ENCODE measurements at regions not wholly inside any gene's neighbourhood (a gene's known extent, or its start where the extent isn't known, plus 50 kb on each side); places are given as distances from the start of the nearest gene placed in this dataset.
"Not testable (repeated sequence)": the region's sequence is repeated elsewhere in the genome, so short reads cannot be mapped to it uniquely, and the experiment has no call there.

DNA sequence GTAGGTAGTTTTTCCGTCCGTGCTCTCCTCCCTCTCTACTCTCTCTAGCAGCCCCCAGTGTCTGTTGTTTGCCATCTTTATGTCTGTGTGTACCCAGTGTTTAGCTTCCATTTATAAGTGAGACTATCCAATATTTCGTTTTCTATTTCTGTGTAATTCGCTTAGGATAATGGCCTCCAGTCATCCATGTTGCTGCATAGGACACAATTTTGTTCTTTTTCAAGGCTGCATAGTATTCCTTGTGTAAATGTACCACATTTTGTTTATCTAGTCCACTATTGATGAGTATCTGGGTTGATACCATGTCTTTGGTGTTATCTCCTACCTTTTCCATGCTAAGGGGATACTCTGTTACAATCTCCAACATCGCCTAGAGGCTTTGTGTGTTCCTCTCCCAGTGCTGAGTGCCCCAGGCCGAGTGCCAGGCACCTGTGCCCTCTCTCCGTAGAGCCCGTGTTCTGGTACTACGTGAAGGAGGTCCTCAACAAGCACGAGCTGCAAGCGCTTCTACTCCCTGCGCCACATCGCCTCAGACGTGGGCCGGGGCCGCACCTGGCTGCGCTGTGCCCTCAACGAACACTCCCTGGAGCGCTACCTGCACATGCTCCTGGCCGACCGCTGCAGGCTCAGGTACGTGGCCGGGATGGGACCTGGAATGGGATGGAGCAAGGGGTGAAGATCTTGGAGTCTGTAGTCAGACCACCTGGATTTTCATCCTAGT is 51.0 kb downstream of the NPIPB11 start:
- DNase-seq, result not testable (repeated sequence)

DNA sequence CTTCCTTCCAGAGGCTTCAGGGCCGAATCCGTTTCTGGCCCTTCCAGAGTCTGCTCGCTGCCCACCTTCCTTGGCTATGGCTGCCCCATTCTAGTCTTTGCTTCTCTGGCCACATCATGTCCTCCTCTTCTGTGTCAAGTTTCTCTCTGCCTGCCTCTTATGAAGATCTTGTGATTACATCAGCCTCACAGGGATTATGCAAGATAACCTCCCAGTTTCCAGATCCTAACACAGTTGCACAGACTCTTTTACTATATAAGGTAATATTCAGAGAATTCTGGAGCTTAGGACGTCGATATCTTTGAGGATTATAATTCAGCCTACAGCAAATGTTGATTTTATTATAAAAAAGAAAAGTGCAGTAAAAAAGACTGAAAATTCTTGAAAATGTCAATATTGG is 52.1 kb downstream of the NPIPB11 start:
- DNase-seq, result not testable (repeated sequence)

DNA sequence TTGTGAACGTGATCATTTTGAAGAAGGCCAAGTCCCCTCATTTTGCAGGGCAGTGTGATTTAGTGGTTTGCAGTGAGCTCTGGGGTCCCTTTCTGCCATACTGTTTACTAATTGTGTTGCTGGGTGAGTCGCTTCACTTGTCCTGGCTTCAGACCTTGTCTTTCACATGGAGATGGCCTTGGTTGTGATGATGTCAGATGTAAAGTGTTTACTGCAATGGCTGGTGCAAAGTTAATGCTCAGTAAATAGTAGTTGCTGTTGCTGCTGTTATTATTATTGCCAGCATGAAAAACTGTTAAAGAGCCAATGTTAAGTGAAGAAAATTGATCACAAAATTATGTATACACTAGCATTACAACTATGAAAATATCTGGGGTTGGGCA is 53.9 kb downstream of the NPIPB11 start:
- DNase-seq, result not testable (repeated sequence)

DNA sequence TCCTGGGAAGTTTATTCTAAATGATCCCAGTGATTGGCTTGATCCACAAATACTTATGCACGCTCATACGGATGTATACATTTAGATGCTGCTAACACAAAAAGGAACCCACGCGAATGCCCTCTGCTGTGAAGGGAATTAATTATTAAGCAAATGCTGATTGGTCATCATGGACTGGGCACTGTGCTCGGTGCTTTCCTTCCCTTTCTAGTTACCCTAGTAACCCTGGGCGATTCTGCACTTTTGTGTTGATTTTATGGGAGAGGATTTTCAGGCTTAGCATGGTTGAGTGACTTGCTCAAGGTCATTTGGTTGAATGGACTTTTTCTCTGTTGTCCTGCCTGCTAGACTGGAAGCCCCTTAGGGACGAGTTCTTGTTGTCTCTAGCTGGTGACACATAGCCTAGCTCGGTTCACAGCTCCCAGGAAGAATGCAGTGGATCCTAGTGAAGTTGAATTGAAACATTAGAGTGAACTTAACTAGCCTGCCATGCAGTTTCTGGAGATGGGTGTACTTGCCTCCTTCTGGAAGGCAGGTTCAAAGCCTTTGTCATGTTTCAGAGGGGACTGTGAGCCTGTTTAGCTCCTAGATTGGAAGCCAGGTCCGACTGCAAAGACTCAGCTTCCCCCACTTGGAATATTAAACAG is 54.4 kb downstream of the NPIPB11 start:
- peak; percentile 22 for DNase-seq

DNA sequence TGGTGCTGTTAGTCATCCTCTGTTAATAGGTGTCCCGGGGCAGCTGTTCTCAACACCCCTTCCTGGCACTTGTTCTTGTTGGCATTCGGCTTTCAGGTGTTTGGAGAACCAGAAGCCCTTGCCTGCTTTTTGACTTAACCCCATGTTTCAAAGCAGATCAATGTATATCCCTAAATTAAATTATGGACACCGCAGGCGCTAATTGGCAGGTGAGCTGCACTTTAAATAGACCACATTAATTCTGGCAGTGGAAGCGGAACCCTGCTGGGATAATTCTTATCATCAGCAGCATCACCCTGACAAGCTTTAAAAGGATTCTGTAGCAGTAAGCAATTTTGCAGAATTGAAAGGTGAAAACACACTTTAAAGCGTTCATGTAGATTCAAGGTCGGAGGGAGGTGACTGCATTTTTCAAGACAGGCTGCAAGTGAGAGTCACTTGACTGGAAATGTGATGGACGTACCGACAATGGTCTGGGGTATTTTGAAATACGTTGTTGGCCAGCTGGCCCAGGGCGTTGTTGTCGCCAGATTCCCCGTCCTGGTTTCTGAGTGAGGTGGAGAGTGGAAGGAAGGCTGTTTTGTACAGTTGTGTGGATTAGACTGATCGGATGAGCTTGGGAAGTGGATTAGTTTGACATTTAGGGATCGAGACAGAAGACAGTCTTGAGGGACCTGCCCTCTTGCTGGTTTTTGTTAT is 55.1 kb downstream of the NPIPB11 start:
- not testable (repeated sequence) for DNase-seq

DNA sequence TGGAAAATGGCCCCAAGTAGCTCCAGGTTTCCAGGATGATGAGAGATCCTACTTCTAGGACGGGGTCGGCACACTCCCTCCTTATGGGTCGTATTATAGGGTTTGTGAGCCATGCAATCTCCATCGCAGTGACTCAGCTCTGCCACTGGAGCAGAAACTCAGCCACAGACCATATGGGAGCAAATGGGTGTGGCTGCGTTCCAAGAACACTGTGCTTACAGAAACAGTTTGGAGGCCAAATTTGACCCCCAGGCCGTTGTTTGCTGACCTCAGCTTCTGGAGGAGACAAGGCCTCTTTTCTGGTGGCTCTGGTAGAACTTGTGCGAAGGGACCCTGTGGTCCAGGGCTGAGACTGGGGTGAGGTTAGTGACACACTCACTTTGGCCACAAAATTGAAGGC is 56.5 kb downstream of the NPIPB11 start:
- peak; percentile 22 for DNase-seq

DNA sequence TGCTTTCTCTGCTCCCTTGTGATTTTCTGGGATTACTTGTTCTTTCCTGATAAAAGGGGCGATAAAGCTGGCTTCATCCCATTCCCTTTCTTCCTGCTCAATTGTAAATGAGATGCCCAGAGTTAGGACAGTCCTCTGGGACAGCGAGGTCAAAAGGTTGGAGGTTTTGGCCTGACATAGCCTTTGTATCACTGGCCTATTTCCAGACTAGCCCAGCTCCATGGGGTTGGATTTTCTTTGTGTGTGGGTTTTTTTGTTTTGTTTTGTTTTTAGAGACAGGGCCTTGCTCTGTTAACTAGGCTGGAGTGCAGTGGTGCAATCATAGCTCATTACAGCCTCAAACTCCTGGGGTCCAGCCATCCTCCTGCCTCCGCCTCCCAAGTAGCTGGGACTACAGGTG is 57.8 kb downstream of the NPIPB11 start:
- not testable (repeated sequence) for DNase-seq

DNA sequence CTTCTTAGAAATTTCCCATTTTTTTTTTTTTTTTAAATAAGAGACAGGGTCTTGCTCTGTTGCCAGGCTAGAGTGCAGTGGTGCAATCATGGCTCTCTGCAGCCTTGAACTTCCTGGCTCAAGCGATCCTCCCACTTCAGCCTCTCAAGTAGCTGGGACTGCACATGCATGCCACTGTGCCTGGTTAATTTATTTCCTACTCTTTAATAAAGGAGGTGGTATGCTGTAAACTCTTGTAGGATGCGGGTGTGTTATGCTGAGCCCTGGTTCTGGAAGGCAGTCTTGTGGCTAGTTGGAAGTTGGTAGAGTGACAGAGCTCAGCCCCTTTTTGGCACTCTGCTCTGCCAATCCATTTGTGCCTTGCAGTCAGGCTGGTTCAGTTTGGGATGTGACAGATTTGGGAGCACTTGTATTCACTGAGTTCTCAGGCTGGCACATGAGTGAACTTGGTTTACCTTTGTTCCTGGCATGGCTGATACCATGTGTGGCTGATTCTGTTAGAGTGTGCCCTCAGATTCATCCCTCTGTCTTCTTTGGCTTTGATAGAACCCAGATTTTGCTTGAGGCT is 58.3 kb downstream of the NPIPB11 start:
- DNase-seq, result not testable (repeated sequence)

DNA sequence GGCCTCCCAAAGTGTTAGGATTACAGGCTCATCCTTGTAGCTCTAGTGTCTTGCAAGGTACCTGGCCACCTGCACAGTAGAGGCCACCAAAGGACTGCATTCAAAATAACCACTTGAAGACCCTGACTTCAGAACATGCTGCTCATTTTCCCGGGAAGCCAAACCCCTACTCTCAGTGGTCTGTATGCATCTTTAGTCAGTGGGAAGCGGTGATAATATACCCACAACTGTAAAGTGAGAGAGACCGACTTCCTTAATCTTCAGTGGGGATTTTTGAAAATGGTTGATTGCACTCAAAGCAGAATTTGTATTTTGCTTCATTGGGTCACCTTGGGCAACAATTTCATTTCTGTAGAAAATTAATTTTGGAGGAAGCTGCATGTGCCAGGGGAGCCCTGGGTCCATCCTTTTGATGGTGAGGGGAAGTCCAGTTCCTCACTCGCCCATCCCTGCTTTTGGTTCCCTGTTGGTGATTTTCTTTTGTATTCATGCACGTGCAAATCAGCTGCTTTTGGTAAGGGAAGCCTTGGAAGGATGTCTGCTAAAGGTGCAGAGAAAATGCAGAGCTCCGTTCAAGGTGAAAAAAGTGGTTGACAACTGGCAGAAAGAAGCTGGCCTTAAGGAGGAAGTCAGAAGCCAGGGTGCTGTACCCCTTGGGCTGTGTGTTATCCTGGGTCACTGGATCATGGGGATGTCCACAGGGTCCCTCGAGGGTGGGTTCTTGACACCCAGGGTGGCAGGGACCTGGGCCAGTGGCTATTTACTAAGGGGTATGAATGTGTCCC is 59.5 kb downstream of the NPIPB11 start:
- DNase-seq, result peak; percentile 21

DNA sequence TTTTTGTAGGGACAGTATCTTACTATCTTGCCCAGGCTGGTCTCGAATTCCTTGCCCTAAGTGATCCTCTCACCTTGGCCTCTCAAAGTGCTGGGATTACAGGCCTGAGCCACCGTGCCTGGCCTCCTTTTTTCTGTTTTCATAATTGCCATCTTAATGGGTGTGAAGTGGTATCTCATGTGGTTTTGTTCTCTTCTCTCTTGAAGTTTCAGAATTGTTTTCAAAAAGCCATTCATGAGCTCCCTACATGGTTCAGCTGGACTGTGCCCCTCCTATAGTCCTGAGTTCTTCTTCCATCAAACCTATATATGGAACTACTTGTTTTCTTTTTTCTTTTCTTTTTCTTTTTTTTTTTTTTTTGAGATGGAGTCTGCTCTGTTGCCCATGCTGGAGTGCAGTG is 60.3 kb downstream of the NPIPB11 start:
- DNase-seq, result not testable (repeated sequence)

DNA sequence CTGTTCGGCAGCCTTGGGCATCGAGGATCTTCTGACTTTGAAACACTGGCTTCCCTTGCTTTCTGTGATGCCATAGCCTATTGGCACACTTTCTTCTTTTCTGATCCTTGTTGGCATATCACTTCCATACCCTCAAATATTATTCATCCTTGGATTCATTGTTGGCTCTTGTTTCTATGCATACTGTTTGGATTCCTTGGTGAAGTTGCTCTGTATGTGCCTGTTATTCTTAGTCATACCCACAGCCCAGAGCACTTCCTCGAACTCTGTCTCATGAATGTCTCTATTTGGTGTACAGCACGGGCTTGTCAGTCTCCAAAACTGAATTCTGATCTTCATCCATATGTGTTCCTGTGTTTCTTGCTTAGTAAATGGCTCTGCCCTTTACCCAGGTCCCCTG is 63.6 kb downstream of the NPIPB11 start:
- not testable (repeated sequence) for DNase-seq

DNA sequence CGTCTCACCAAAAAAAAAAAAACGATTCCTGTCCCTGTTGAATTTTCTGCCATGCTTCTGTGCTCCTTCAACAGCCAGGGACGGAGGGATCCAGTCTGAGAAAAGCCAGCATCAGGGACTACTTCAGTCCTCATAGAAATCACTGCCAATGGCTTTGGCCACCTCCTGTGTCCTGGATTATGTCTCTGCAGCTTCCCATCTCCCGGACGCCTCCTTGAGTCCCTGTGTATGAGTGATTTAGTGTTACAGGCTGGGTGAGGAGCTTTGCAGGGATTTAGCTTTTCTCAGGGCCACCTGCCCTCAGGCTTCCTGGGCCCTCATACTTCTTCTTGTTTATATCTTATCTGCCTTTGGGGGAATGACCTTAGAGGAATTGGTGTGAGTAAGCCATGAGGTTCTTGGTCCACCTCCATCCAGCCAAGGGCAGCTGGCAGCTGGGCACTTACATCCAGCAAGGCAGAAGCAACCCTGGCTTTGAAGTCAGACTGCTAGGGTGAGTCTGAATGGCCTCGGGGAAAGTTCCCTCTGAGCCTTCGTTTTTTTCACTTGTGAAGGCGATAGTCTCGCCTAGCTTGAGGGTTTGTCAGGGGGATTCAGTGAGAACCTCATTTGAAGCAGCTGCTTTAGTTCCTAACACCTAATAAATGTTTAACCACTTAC is 65.6 kb downstream of the NPIPB11 start:
- not testable (repeated sequence) for DNase-seq

DNA sequence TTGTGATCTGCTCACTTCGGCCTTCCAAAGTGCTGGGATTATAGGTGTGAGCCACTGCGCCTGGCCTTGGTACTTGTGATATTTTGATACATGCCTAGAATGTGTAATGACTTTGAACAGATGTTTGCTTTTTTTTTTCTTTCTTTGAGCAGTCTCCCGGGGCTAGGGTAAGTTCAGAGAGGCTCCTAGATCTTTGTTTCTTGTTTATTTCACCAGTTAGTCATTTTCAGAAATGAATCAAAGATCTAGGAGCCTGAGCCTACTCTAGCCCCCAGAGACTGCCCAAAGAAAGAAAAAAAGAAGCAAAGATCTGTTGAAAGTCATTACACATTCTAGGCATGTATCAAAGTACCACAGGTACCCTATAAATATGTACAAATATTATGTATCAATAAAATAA is 66.3 kb downstream of the NPIPB11 start:
- DNase-seq, result not testable (repeated sequence)

DNA sequence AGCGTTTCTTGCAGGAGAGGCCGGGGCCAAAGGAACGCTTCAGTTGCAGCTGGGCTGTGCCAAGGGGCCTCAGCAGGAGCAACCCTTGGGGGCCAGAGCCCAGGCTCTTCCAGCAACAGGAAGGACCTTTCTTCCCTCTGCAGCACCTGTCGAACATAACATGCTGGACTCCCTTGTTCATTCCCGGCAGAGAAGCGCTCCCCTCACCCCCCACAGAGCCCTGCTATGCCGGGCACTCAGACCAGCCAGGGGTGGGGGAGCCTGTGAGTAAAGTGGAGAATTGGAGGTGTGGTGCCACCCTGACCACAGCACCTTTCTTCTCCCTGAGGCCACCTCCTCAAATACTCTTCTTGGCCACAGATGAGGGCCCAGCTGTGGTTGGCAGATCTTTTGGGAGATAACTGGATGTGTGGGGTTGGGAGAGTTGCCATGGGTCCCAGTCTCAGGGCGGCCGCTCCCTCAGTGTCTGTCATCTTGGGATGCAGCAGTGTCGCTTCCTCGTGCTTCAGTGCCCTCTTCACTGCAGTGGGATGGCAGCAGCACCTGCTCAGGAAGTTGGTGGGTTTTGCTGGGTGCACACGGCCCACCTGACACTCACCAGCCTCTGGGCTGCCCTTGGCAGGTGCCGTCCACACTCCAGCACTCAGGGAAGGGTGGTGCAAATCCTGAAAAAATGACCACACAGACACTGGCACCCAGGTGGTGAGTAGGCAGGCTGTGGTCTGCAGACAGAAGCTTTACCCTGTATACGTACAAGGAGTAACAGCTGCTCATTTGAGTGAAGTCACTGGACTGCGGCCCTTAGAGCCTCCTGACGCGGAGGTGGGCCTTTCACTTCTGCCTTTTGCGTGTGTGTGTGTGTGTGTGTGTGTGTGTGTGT is 67.5 kb downstream of the NPIPB11 start:
- DNase-seq, result peak; percentile 44

DNA sequence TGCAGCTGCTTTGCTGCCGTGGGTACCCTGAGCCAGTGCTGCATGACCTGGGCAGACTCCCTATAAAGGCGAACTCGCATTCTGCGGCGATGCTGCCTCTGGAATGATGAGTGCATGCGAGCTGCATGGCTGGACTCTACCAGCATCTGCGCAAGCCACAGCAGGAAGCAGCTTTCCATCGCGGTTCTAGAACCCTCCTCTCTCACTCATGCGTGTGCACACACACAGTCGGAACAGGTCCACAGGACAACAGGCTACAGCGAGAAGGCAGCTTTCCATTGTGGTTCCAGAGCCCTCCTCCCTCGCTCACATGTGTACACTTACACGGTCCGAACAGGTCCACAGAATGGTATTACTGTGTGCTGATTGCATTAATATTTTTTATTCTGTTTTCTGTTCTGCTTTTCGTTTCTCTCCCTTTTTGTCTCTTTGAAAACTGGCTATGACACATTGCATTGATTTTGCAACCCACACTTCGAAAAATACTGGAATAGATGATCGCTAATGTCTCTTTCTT is 69.1 kb downstream of the NPIPB11 start:
- peak; percentile 70 for DNase-seq

DNA sequence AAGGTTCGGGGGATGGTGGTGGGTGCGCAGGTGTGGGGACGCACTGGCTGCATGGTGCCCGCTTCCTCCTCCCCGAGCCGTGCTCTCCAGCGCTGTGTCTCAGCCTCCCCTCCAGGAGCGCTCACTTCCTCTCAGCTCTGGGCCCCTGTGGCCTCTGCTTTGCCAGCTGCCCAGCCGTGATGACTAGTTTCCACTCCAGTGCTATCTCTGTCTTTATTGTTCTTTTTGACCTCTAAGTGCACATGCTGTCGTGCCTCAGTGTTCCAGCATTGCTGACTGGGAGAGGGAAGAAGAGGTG is 71.0 kb downstream of the NPIPB11 start:
- DNase-seq, result not testable (repeated sequence)

DNA sequence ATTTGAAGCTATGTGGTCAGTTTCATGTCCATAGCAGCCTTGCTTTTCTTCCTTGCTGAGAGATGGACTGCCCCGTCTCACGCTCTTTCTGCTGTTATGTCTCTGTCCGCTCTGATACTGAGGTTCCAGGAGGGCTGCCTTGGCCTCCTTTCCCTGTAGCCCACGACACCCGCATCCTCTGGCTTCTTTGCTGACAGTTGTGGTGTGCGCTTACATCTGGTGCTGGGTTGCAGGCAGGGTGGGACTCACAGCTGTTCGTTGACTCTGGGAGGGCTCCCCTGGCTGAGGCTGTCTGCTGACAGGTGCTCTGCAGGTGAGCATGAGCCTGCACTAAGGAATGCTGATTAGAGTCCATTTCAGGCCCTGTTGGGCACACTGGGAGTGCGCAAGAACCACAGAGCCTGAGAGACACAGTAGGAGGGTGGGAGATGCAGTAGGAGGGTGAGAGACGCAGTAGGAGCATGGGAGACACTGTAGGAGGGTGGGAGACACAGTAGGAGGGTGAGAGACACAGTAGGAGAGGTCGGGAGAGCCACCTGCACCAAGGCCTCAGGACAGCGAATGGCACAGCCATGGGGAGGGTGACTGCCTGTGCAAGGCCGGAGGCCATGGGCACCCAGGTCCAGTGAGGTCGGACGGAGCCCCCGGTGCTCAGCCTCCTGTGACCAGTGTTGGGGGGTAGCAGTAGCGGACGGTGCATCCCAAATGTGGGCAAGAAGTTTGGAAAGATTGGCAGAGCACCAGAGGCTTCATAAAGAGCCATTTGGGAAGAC is 71.5 kb downstream of the NPIPB11 start:
- DNase-seq, result not testable (repeated sequence)

DNA sequence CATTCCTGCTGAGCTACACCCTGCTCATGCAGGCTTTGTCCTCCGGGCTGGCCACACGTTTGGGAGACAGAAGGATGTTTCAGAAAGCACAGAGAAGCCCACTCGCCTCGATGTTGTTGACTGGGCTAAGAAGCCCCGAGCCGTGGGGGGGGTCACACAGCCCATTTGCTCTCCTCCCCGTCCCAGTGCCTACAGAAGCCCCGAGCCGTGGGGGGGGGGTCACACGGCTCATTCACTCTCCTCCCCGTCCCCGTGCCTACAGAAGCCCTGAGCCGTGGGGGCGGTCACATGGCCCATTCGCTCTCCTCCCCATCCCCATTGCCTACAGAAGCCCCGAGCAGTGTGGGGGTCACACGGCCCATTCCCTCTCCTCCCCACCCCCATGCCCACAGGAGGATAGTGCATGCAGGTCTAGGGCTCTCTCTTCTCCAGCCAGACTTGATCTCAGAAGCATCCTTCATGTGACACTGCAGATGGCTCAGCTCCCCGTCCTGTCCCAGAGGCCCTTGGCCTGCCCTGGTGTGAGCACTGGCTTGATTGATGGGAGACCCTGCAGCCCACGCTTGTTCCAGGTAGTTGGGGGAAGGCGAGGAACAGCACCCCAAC is 72.9 kb downstream of the NPIPB11 start:
- not testable (repeated sequence) for DNase-seq

DNA sequence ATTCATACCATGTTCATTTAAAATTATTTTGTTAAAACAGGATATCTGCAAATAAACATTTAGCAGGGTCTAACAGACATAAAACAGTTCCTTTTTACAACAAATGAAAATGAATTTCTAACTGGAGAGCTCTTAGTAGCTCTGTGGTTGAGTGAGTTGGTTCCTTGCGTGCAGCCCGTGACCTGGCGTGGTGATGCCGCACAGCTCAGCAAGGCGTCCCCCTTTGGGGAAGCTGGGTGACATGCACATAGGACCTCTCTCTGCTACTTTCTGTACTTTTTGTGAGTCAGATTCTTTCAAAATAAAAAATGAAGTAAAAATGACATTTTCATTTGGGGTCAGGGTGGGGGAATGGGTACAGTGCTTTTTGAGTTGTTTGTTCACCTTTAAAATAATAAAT is 75.9 kb downstream of the NPIPB11 start:
- not testable (repeated sequence) for DNase-seq

DNA sequence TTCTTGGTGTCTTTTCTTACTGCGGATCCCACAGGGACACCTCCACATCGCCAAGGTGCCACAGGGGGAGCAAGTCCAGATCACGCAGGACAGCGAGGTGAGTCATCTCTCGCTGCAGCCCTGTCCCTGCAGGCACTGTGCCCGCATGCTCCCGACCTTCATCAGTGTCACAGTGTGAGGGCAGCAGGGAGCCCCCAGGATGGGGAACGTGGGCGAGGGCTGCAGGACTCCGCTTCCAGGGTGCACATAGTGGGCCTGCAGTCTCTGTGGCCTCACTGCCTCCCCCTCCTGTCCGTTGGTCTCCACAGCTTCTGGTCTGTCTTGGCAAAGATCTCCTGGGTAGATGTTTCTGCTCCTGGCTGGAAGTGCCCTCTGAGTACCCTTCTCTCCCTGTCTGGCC is 78.0 kb downstream of the NPIPB11 start:
- not testable (repeated sequence) for DNase-seq
